ENCODE measurements at regions not wholly inside any gene's neighbourhood (a gene's known extent, or its start where the extent isn't known, plus 50 kb on each side); places are given as distances from the start of the nearest gene placed in this dataset.

DNA sequence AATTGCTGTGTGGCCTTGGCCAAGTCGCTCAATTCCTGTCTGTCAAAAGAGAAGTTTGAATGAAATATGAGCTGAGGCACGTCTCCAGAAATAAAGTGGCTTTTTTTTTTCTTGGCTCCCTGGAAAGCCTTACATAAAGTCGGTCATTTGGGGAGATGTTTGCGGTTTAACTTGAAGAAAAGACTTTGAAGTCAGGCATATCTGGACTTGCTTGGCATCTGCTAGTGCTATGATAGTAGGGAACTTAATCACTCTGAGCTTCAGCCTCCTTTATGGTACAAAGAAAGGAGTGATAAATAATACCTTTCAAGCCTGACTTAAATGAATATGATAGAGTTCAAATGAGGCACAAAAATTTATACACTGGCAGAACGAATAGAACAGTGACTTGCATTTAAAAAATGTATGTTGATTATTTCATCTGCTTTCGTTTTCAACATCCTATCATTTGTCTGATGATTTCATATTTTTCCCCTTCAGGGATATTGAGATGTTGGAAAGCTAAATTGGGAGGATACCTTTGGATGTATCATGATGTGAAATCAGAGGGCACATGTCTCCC, 60.2 kb downstream of the FASLG start:
- TF ChIP-seq, protein P1, sequence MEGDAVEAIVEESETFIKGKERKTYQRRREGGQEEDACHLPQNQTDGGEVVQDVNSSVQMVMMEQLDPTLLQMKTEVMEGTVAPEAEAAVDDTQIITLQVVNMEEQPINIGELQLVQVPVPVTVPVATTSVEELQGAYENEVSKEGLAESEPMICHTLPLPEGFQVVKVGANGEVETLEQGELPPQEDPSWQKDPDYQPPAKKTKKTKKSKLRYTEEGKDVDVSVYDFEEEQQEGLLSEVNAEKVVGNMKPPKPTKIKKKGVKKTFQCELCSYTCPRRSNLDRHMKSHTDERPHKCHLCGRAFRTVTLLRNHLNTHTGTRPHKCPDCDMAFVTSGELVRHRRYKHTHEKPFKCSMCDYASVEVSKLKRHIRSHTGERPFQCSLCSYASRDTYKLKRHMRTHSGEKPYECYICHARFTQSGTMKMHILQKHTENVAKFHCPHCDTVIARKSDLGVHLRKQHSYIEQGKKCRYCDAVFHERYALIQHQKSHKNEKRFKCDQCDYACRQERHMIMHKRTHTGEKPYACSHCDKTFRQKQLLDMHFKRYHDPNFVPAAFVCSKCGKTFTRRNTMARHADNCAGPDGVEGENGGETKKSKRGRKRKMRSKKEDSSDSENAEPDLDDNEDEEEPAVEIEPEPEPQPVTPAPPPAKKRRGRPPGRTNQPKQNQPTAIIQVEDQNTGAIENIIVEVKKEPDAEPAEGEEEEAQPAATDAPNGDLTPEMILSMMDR (IDR thresholded peaks at IDR 0.05) = no peak
- TF ChIP-seq POLR2A (IDR thresholded peaks at IDR 0.05) = no peak
